Epithelial cell of proximal tubule (primary cell): ENCODE measurements at regions not wholly inside any gene's neighbourhood (a gene's known extent, or its start where the extent isn't known, plus 50 kb on each side); places are given as distances from the start of the nearest gene placed in this dataset.

Experiments used
- DNase-seq: peaks from one replicate; pipeline ENCODE4 v3.0.0-alpha.2; 2011; ENCODE audit warnings: low read depth
- H3K4me3 ChIP-seq: 2 replicates; pipeline ENCODE4 v1.5.1; 2011; ENCODE audit warnings: low read depth, mild to moderate bottlenecking, low read length
- TF ChIP-seq, protein P1 (sequence below): conservative IDR thresholded peaks from 2 replicates; pipeline ENCODE4 v1.5.1; 2012; ENCODE audit warnings: low read depth, mild to moderate bottlenecking, low read length

DNA sequence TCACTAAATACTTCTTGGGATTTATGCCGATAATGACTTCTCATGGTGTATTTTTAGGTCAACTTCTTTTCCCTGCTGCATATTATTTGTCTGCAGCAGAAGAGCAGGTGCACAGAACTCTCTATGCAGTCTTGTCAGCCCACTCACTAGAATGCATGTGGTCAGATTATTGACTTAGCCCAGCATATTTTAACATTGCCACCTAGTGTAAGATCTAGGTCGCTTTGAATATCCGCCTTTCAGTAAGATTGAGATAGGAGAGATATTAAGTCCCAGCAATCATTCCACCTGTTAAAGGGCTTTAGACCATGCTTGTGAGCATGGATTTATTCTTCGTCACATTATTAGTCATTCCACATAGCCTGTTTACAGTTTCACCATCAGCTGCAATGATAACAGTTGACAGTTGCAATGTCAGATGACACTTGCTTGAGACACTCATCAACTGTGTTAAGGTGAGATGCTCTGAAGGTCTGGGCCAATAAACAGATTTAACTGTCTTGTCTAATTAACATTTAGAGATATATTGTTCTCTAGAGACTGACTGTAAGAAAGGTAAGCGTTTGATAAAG is 491.7 kb downstream of the ARL4A start:
- no peak overlapping the region for H3K4me3 ChIP-seq
- DNase-seq, result no peak
- TF ChIP-seq, protein P1, sequence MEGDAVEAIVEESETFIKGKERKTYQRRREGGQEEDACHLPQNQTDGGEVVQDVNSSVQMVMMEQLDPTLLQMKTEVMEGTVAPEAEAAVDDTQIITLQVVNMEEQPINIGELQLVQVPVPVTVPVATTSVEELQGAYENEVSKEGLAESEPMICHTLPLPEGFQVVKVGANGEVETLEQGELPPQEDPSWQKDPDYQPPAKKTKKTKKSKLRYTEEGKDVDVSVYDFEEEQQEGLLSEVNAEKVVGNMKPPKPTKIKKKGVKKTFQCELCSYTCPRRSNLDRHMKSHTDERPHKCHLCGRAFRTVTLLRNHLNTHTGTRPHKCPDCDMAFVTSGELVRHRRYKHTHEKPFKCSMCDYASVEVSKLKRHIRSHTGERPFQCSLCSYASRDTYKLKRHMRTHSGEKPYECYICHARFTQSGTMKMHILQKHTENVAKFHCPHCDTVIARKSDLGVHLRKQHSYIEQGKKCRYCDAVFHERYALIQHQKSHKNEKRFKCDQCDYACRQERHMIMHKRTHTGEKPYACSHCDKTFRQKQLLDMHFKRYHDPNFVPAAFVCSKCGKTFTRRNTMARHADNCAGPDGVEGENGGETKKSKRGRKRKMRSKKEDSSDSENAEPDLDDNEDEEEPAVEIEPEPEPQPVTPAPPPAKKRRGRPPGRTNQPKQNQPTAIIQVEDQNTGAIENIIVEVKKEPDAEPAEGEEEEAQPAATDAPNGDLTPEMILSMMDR, result peak; percentile 34

DNA sequence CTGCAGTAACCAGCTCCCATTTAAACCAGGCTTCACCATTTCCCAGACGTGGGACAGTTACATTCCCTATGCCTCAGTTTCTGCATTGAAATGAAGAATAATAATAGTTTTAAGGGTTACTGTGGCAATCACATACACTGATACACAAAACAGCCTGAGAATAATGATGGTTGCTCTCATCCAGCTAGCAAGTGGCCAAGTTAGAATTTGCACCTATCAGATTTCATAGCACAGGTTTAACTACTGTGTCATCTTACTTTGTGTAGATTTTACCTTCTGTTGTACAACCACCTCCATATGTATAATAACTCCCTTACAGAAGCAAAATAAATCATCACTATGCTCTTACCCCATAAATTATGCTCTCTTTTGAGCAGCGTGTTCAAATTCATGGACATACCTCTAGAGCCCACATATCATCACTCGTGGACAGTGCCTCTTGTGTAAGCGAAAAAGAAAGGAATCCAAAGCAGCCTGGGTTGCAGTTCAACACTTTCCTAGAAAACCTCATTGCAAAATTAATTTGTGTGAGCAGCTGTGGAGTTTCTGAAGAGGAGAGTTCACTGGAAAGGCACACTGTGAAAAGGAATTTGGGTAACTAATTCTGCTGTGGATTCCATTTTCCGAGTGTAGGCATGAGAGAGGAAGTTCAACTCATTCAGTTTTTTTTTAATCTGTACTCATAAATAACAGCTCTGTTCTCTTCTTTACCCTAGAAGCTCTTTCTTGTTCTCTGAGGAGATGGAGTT is 492.5 kb downstream of the ARL4A start:
- DNase-seq, result no peak
- no peak overlapping the region for H3K4me3 ChIP-seq
- TF ChIP-seq, protein P1, result no peak

DNA sequence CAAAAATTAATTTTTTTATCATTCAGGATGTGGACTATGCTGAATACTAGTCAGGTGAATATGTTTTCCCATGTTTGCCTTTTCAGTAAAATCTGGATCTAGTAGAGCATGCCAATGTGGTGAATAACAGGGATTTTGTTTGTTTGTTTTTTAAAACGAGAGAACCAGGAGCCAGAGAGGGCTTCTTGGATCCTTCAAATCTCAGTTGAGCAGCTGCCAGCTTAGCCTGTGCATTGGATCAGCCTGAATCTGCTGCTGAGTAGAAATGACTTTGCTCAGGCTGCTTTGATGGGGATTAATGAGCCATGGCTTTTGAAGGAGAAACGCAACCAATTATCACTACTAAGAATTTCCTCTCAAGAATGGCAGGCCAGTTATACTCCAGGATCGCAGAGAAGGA is 493.8 kb downstream of the ARL4A start:
- H3K4me3 ChIP-seq, result no peak overlapping the region
- DNase-seq, result no peak
- TF ChIP-seq, protein P1, result no peak

DNA sequence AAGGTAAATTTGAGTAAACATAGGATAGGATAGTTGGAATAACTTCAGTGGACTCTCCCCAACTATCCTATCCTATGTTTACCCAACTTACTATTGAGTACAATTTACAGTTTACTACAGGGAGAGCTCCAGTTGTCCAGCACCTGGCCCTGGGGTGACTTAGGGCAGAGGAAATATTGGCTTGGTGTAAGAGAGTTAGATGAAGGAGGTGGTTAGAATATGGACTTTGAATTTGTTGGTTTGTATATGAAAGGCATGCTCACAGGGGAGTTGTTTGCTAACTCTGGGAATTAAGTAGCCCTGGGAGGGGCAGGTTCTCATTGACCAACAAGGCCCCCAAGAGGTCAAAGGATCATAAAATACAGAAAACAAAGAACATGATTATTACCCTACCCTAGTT is 497.7 kb downstream of the ARL4A start:
- TF ChIP-seq, protein P1, result no peak
- H3K4me3 ChIP-seq, result no peak overlapping the region
- DNase-seq, result no peak

DNA sequence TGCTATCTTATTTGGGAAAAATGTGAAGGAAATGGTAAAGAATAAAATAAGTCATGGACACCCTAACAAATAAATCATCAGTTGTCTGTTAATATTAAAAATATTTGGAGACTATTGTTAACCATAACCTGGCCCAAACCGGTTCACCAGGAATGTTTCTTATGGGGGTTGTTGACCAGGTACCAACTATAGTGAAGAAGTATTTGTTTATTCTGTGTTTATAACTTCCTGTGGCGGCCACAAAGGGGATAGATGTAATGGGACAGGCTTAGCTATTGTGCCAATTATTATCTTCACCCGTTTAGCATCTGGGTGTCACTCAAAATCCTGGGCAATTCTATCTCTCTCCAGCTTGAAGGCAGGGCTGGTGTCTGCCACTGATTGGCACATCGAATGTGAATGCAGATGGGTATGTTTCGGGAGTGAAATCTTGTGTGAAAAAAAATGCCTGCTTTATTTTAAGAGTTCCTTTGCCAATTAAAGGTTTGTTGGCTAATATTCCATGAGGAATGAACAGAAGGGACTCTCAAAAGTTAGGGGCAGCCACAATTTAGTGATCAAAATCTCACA is 500.9 kb downstream of the ARL4A start:
- DNase-seq, result no peak
- H3K4me3 ChIP-seq, result no peak overlapping the region

DNA sequence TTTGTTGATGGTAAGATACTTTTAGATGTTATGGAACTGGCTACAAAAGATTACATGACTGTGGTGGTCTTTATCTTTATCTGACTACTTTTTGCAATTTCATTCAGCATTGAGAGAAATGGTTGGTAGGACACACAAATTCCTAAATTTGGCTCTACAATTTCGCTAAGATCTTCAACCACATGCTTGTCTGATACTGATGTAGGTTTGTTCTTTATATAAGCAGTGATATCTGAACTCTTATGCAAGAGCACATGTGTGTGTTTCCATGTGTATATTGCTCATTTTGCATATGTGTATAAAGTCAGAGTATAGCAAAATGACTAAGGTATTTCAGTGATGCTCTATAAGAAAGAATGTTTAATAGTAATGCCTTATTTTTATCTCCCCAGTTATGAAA is 501.5 kb downstream of the ARL4A start:
- TF ChIP-seq, protein P1, result no peak
- DNase-seq, result no peak
- no peak overlapping the region for H3K4me3 ChIP-seq

More for the DNA sequence above, 500.9 kb downstream of the ARL4A start:
- TF ChIP-seq, protein P1, result no peak
